PC-9 (cell line): ENCODE measurements at regions not wholly inside any gene's neighbourhood (a gene's known extent, or its start where the extent isn't known, plus 50 kb on each side); places are given as distances from the start of the nearest gene placed in this dataset.

Experiments
- EZH2 ChIP-seq: fragments of 200-600 bp; sonication (generic); IDR thresholded peaks from 2 replicates; pipeline ENCODE4 v1.8.0; 2017; ENCODE audit warnings: antibody characterized with exemption, low read depth
- TF ChIP-seq, protein P1 (sequence below): fragments of 200-600 bp; sonication (generic); conservative IDR thresholded peaks from 2 replicates; pipeline ENCODE4 v1.6.1; 2017; ENCODE audit warnings: mixed run types, antibody characterized with exemption, mild to moderate bottlenecking, moderate library complexity

DNA sequence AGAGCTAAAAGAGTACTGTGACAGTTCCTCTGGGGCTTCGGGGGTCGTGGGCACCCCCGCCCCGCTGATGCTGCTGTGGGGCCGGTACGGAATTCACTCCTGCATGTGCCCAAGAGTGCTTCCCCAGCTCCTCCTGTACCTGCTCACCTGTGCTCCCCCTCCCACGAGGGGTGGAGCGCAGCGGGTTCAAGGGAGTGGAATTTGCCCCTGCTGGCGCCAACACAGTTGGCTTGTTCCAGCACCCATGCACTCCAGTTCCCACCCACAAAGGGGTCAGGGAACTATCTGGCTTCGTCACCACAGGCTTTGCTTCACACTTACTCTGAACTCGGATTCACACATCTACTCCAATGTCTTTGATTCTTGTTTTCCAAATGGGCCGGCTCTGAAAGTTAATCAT lies 1086.9 kb upstream of the CDH6 start:
- TF ChIP-seq, protein P1, sequence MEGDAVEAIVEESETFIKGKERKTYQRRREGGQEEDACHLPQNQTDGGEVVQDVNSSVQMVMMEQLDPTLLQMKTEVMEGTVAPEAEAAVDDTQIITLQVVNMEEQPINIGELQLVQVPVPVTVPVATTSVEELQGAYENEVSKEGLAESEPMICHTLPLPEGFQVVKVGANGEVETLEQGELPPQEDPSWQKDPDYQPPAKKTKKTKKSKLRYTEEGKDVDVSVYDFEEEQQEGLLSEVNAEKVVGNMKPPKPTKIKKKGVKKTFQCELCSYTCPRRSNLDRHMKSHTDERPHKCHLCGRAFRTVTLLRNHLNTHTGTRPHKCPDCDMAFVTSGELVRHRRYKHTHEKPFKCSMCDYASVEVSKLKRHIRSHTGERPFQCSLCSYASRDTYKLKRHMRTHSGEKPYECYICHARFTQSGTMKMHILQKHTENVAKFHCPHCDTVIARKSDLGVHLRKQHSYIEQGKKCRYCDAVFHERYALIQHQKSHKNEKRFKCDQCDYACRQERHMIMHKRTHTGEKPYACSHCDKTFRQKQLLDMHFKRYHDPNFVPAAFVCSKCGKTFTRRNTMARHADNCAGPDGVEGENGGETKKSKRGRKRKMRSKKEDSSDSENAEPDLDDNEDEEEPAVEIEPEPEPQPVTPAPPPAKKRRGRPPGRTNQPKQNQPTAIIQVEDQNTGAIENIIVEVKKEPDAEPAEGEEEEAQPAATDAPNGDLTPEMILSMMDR = no peak
- TF ChIP-seq EZH2 = no peak
